SK-N-SH (cell line): ENCODE measurements at regions not wholly inside any gene's neighbourhood (a gene's known extent, or its start where the extent isn't known, plus 50 kb on each side); places are given as distances from the start of the nearest gene placed in this dataset.

ENCODE experiments used
- CTCF ChIA-PET: fragments of 300-600, 350-600 bp; formaldehyde crosslinking; extraction: SDS; loops from one replicate; lab custom pipeline; 2021; lab: Yijun Ruan, JAX
- POLR2A ChIA-PET: fragments of 350-600 bp; sonication (Branson Sonifier 250); formaldehyde crosslinking; extraction: SDS; loops from one replicate; lab custom pipeline; 2020; ENCODE audit warnings: antibody characterized with exemption, inconsistent platforms; lab: Yijun Ruan, JAX
- DNase-seq: peaks from one replicate; pipeline ENCODE4 v3.0.0; 2012
- H2AFZ ChIP-seq: fragments of 200-600 bp; sonication (generic); 2 replicates; pipeline ENCODE4 v1.8.1; 2016; ENCODE audit warnings: antibody characterized with exemption, mild to moderate bottlenecking, low read depth
- H3F3A ChIP-seq: fragments of 200-600 bp; sonication (generic); replicated peaks from 2 replicates; pipeline ENCODE3; 2016; ENCODE audit warnings: antibody characterized with exemption, mild to moderate bottlenecking; ENCODE audit not compliant: insufficient read depth
- H3K27ac ChIP-seq, 2 experiments: fragments of 200-500 bp in 1 of 2; fragments of 200-600 bp in 1 of 2; sonication (Bioruptor generic) in 1 of 2; sonication (generic), shearing (Covaris generic) in 1 of 2; 2 replicates each; pipeline versions ENCODE4 v1.5.1 to v1.6.1; 2014 to 2016; ENCODE audit warnings: low read depth in 2 of 2, inconsistent platforms in 1 of 2, low read length in 1 of 2, mild to moderate bottlenecking in 1 of 2, mixed read lengths in 1 of 2
- H3K27me3 ChIP-seq: fragments of 200-600 bp; sonication (generic), shearing (Covaris generic); 2 replicates; pipeline ENCODE4 v1.6.1; 2016; ENCODE audit warnings: mixed run types; ENCODE audit not compliant: insufficient read depth
- H3K36me3 ChIP-seq, 2 experiments: fragments of 200-500 bp in 1 of 2; fragments of 200-600 bp in 1 of 2; sonication (Bioruptor generic) in 1 of 2; sonication (generic) in 1 of 2; replicated peaks in 1 of 2; 2 replicates each; pipeline versions ENCODE3 to v1.5.1; 2014 to 2016; ENCODE audit warnings: low read length in 1 of 2, mild to moderate bottlenecking in 1 of 2; ENCODE audit not compliant: insufficient read depth in 2 of 2, control insufficient read depth in 1 of 2
- H3K4me1 ChIP-seq, 2 experiments: fragments of 200-500 bp in 1 of 2; fragments of 200-600 bp in 1 of 2; sonication (Bioruptor generic) in 1 of 2; sonication (generic), shearing (Covaris generic) in 1 of 2; 2 replicates each; pipeline versions ENCODE4 v1.5.1 to v1.6.1; 2014 to 2016; ENCODE audit warnings: low read depth in 1 of 2, low read length in 1 of 2, mixed run types in 1 of 2; ENCODE audit not compliant: insufficient read depth in 2 of 2, control insufficient read depth in 1 of 2
- H3K4me2 ChIP-seq: fragments of 200-600 bp; sonication (generic), shearing (Covaris generic); 2 replicates; pipeline ENCODE4 v1.6.1; 2017; ENCODE audit warnings: mixed run types
- H3K4me3 ChIP-seq, 2 experiments: fragments of 200-500 bp in 1 of 2; fragments of 200-600 bp in 1 of 2; sonication (Bioruptor generic) in 1 of 2; sonication (generic), shearing (Covaris generic) in 1 of 2; 2 replicates each; pipeline versions ENCODE4 v1.5.1 to v1.8.1; 2014 to 2016; ENCODE audit warnings: low read depth in 2 of 2, inconsistent platforms in 1 of 2, low read length in 1 of 2, mild to moderate bottlenecking in 1 of 2, mixed read lengths in 1 of 2, moderate library complexity in 1 of 2
- H3K79me2 ChIP-seq: fragments of 200-600 bp; sonication (generic); 2 replicates; pipeline ENCODE4 v1.8.1; 2017; ENCODE audit warnings: mild to moderate bottlenecking; ENCODE audit not compliant: insufficient read depth
- H3K9ac ChIP-seq: fragments of 200-600 bp; sonication (generic); 2 replicates; pipeline ENCODE4 v1.6.1; 2017; ENCODE audit warnings: mixed run types
- H3K9me2 ChIP-seq: fragments of 200-600 bp; sonication (generic); 2 replicates; pipeline ENCODE4 v1.6.1; 2017; ENCODE audit warnings: mixed run types
- H3K9me3 ChIP-seq: fragments of 200-600 bp; sonication (generic); 2 replicates; pipeline ENCODE4 v1.6.1; 2017; ENCODE audit warnings: mixed run types, mild to moderate bottlenecking, moderate library complexity
- H4K20me1 ChIP-seq: fragments of 200-600 bp; sonication (generic); 2 replicates; pipeline ENCODE4 v1.6.1; 2017; ENCODE audit warnings: mild to moderate bottlenecking, mixed run types; ENCODE audit not compliant: insufficient read depth
- CTCF ChIP-seq: fragments of 200-600 bp; sonication (generic); IDR thresholded peaks from 2 replicates; pipeline ENCODE4 v1.6.1; 2017; ENCODE audit warnings: antibody characterized with exemption, mild to moderate bottlenecking, moderate library complexity
- EZH2phosphoT487 ChIP-seq: fragments of 200-600 bp; sonication (generic); IDR thresholded peaks from 2 replicates; pipeline ENCODE4 v1.6.1; 2017; ENCODE audit warnings: low read depth, mixed run types, mild to moderate bottlenecking, antibody characterized with exemption, moderate library complexity, borderline replicate concordance
- FOSL2 ChIP-seq: IDR thresholded peaks from 2 replicates; pipeline ENCODE4 v1.4.0; 2012; ENCODE audit warnings: low read depth, mild to moderate bottlenecking, moderate library complexity, borderline replicate concordance
- FOXJ3 ChIP-seq: sonication (generic); formaldehyde crosslinking; IDR thresholded peaks from 2 replicates; pipeline ENCODE4 v1.5.1; 2020; ENCODE audit warnings: mild to moderate bottlenecking, missing genetic modification reagents
- FOXM1 ChIP-seq: IDR thresholded peaks from 2 replicates; pipeline ENCODE4 v1.4.0; 2012; ENCODE audit warnings: low read depth, mild to moderate bottlenecking
- JUND ChIP-seq: IDR thresholded peaks from 2 replicates; pipeline ENCODE4 v1.4.0; 2012
- MAX ChIP-seq: IDR thresholded peaks from 2 replicates; pipeline ENCODE4 v1.4.0; 2012; ENCODE audit warnings: low read depth
- MEF2A ChIP-seq: IDR thresholded peaks from 2 replicates; pipeline ENCODE4 v1.4.0; 2012; ENCODE audit warnings: low read depth, borderline replicate concordance
- NFIC ChIP-seq: IDR thresholded peaks from 2 replicates; pipeline ENCODE4 v1.4.0; 2012; ENCODE audit warnings: borderline replicate concordance
- NRF1 ChIP-seq: IDR thresholded peaks from 2 replicates; pipeline ENCODE4 v1.6.1; 2012; ENCODE audit warnings: low read depth, mild to moderate bottlenecking, low read length
- POLR2AphosphoS5 ChIP-seq: IDR thresholded peaks from 2 replicates; pipeline ENCODE4 v1.6.1; 2012; ENCODE audit warnings: low read depth, low read length
- RAD21 ChIP-seq: IDR thresholded peaks from 2 replicates; pipeline ENCODE4 v1.6.1; 2012; ENCODE audit warnings: mild to moderate bottlenecking, low read length
- RFX5 ChIP-seq: IDR thresholded peaks from 2 replicates; pipeline ENCODE4 v1.6.1; 2012; ENCODE audit warnings: mild to moderate bottlenecking, improper control_type of control experiment, low read length
- RXRA ChIP-seq: IDR thresholded peaks from 2 replicates; pipeline ENCODE4 v1.4.0; 2012; ENCODE audit warnings: low read depth, mild to moderate bottlenecking, borderline replicate concordance
- SMC3 ChIP-seq: IDR thresholded peaks from 2 replicates; pipeline ENCODE4 v1.6.1; 2012; ENCODE audit warnings: low read depth, low read length, improper control_type of control experiment
- TAF1 ChIP-seq: IDR thresholded peaks from 2 replicates; pipeline ENCODE4 v1.6.1; 2012; ENCODE audit warnings: low read depth, mild to moderate bottlenecking, low read length, moderate library complexity, borderline replicate concordance
- TCF12 ChIP-seq: IDR thresholded peaks from 2 replicates; pipeline ENCODE4 v1.4.0; 2012
- TEAD4 ChIP-seq: IDR thresholded peaks from 2 replicates; pipeline ENCODE4 v1.4.0; 2012; ENCODE audit warnings: mild to moderate bottlenecking, borderline replicate concordance; ENCODE audit not compliant: insufficient read depth
- YY1 ChIP-seq: IDR thresholded peaks from 2 replicates; pipeline ENCODE4 v1.4.0; 2012; ENCODE audit warnings: low read depth, mild to moderate bottlenecking
- ZBTB33 ChIP-seq: IDR thresholded peaks from 2 replicates; pipeline ENCODE4 v1.4.0; 2012; ENCODE audit warnings: low read depth, borderline replicate concordance
- WGBS: methylation state at CpG from one replicate; pipeline ENCODE4 v1.1.6; 2017; ENCODE audit warnings: low lambda C conversion rate; 5-methylcytosine and 5-hydroxymethylcytosine counted together

- ChIA-PET CTCF (interaction anchor here (0.7 kb wide), 1 partner anchor 320 kb away, joined by 3 read pairs; no protein-coding TSS in a partner anchor), POLR2A (no interaction called here)
- no peaks in the 10 kb centered on the region for H3F3A ChIP-seq
- no peak overlapping the region for H2AFZ ChIP-seq
- H3K9me3 ChIP-seq: no peaks in the 10 kb centered on the region
- no peak overlapping the region for H3K9ac ChIP-seq
- no peak overlapping the region for H3K4me2 ChIP-seq
- H3K79me2 ChIP-seq: no peaks in the 10 kb centered on the region
- H3K4me1 ChIP-seq: no peaks in the 10 kb centered on the region; a peak in 1 of 4 replicates
- H4K20me1 ChIP-seq: no peaks in the 10 kb centered on the region
- no peak for TF ChIP-seq FOXJ3 (CRISPR knock-in tag)
- no peak for TF ChIP-seq NRF1
- no peak for TF ChIP-seq SMC3
- TF ChIP-seq TEAD4: no peak
- no peak for TF ChIP-seq JUND
- TF ChIP-seq MEF2A: no peak
- no peak for TF ChIP-seq RAD21
- no peak for TF ChIP-seq ZBTB33
- TF ChIP-seq FOSL2: no peak
- no peak for TF ChIP-seq MAX
- no peak for TF ChIP-seq RFX5
- no peak for TF ChIP-seq EZH2phosphoT487
- no peak for TF ChIP-seq CTCF
- TF ChIP-seq TCF12: no peak
- no peak for TF ChIP-seq TAF1
- no peak for TF ChIP-seq YY1
- no peak for TF ChIP-seq NFIC
- TF ChIP-seq FOXM1: no peak
- no peak for TF ChIP-seq POLR2AphosphoS5
- no peak for TF ChIP-seq RXRA
- TF ChIP-seq, all 33 proteins: peak for 0
- Histone ChIP-seq H3K36me3 (no peaks in the 10 kb centered on the region), H3K9me2 (no peaks in the 10 kb centered on the region), H3K4me3 (no peak overlapping the region), H3K27ac (no peak overlapping the region), H3K27me3 (no peaks in the 10 kb centered on the region)
- 72% methylated on average over 6 of the region's 6 CpGs for WGBS
- DNase-seq: no peak
Measured at GRCh38 chr13:85557691-85558467, 241.3 kb downstream of the SLITRK6 start.
